HEK293 (cell line): ENCODE measurements at regions not wholly inside any gene's neighbourhood (a gene's known extent, or its start where the extent isn't known, plus 50 kb on each side); places are given as distances from the start of the nearest gene placed in this dataset.

Experiments used
- CTCF ChIA-PET: fragments of 350-600 bp; formaldehyde crosslinking; extraction: SDS; loops from one replicate; lab custom pipeline; 2021; ENCODE audit warnings: antibody characterized with exemption; lab: Yijun Ruan, JAX
- POLR2A ChIA-PET: fragments of 300-600 bp; formaldehyde crosslinking; extraction: SDS; loops from one replicate; lab custom pipeline; 2020; ENCODE audit warnings: antibody characterized with exemption, inconsistent platforms; lab: Yijun Ruan, JAX
- H3K27ac ChIP-seq: fragments of 200-500 bp; sonication (Bioruptor generic); 2 replicates; pipeline ENCODE4 v1.5.1; 2014; ENCODE audit warnings: low read depth, low read length, control low read depth, inconsistent platforms; ENCODE audit errors: extremely low read depth
- H3K36me3 ChIP-seq, 2 experiments: fragments of 200-500 bp in 1 of 2; sonication (Bioruptor generic) in 1 of 2; 1 replicate in 1 of 2; 2 replicates in 1 of 2; pipeline ENCODE4 v1.5.1; 2014 to 2017; ENCODE audit warnings: inconsistent platforms in 2 of 2, low read length in 2 of 2; ENCODE audit not compliant: control insufficient read depth in 2 of 2, insufficient read depth in 1 of 2
- H3K4me1 ChIP-seq: fragments of 200-500 bp; sonication (Bioruptor generic); 2 replicates; pipeline ENCODE4 v1.5.1; 2014; ENCODE audit warnings: mild to moderate bottlenecking, low read length, inconsistent platforms; ENCODE audit not compliant: control insufficient read depth, insufficient read depth
- H3K4me3 ChIP-seq: 2 replicates; pipeline ENCODE4 v1.5.1; 2011; ENCODE audit warnings: low read depth, mild to moderate bottlenecking, control low read depth, low read length, moderate library complexity
- H3K9me3 ChIP-seq: fragments of 200-500 bp; sonication (Bioruptor generic); 2 replicates; pipeline ENCODE4 v1.5.1; 2014; ENCODE audit warnings: low read depth, low read length, inconsistent platforms; ENCODE audit not compliant: control insufficient read depth, insufficient read depth
- BCL6B ChIP-seq: fragments of 450-650 bp; formaldehyde crosslinking; IDR thresholded peaks from 2 replicates; pipeline ENCODE4 v1.5.1; 2017; ENCODE audit warnings: missing biosample characterization, missing genetic modification characterization
- GFI1B ChIP-seq: fragments of 450-650 bp; formaldehyde crosslinking; IDR thresholded peaks from 2 replicates; pipeline ENCODE4 v1.5.1; 2016; ENCODE audit warnings: missing biosample characterization, missing genetic modification characterization
- GLI2 ChIP-seq: fragments of 450-650 bp; formaldehyde crosslinking; IDR thresholded peaks from 2 replicates; pipeline ENCODE4; 2017; ENCODE audit warnings: missing biosample characterization, missing genetic modification characterization, low read depth, borderline replicate concordance
- KLF9 ChIP-seq: fragments of 450-650 bp; formaldehyde crosslinking; IDR thresholded peaks from 2 replicates; pipeline ENCODE4 v1.5.1; 2016; ENCODE audit warnings: missing biosample characterization, missing genetic modification characterization, low read depth
- PRDM6 ChIP-seq: fragments of 450-650 bp; formaldehyde crosslinking; IDR thresholded peaks from 2 replicates; pipeline ENCODE4 v1.5.1; 2017; ENCODE audit warnings: missing biosample characterization, missing genetic modification characterization
- SP7 ChIP-seq: fragments of 450-650 bp; formaldehyde crosslinking; IDR thresholded peaks from 2 replicates; pipeline ENCODE4 v1.5.1; 2016; ENCODE audit warnings: missing biosample characterization, missing genetic modification characterization
- ZBTB20 ChIP-seq: fragments of 450-650 bp; formaldehyde crosslinking; IDR thresholded peaks from 2 replicates; pipeline ENCODE4 v1.5.1; 2016; ENCODE audit warnings: missing biosample characterization, missing genetic modification characterization
- ZFHX2 ChIP-seq: fragments of 450-650 bp; formaldehyde crosslinking; conservative IDR thresholded peaks from 2 replicates; pipeline ENCODE4 v1.5.1; 2016; ENCODE audit warnings: missing biosample characterization, missing genetic modification characterization
- ZNF10 ChIP-seq: fragments of 450-650 bp; formaldehyde crosslinking; IDR thresholded peaks from 2 replicates; pipeline ENCODE4 v1.5.1; 2017; ENCODE audit warnings: missing biosample characterization, missing genetic modification characterization
- ZNF157 ChIP-seq: fragments of 450-650 bp; formaldehyde crosslinking; IDR thresholded peaks from 2 replicates; pipeline ENCODE4 v1.5.1; 2016; ENCODE audit warnings: missing biosample characterization, missing genetic modification characterization
- ZNF221 ChIP-seq: fragments of 450-650 bp; formaldehyde crosslinking; IDR thresholded peaks from 2 replicates; pipeline ENCODE4 v1.5.1; 2017; ENCODE audit warnings: missing biosample characterization, missing genetic modification characterization, borderline replicate concordance
- ZNF404 ChIP-seq: fragments of 450-650 bp; formaldehyde crosslinking; IDR thresholded peaks from 2 replicates; pipeline ENCODE4 v1.5.1; 2017; ENCODE audit warnings: missing biosample characterization, missing genetic modification characterization
- ZNF555 ChIP-seq: fragments of 450-650 bp; formaldehyde crosslinking; conservative IDR thresholded peaks from 2 replicates; pipeline ENCODE4 v1.5.1; 2017; ENCODE audit warnings: missing biosample characterization, mild to moderate bottlenecking, missing genetic modification characterization, inconsistent platforms
- ZNF610 ChIP-seq: fragments of 450-650 bp; formaldehyde crosslinking; IDR thresholded peaks from 2 replicates; pipeline ENCODE4 v1.5.1; 2016; ENCODE audit warnings: missing biosample characterization, missing genetic modification characterization, borderline replicate concordance
- ZNF639 ChIP-seq: fragments of 450-650 bp; formaldehyde crosslinking; IDR thresholded peaks from 2 replicates; pipeline ENCODE4 v1.5.1; 2016; ENCODE audit warnings: missing biosample characterization, missing genetic modification characterization
- ZNF654 ChIP-seq: fragments of 450-650 bp; formaldehyde crosslinking; IDR thresholded peaks from 2 replicates; pipeline ENCODE4 v1.5.1; 2016; ENCODE audit warnings: low read depth, missing biosample characterization, missing genetic modification characterization
- TF ChIP-seq, protein P1 (sequence below): fragments of 450-650 bp; formaldehyde crosslinking; IDR thresholded peaks from 2 replicates; pipeline ENCODE4 v1.5.1; 2016; ENCODE audit warnings: missing biosample characterization, missing genetic modification characterization, borderline replicate concordance

- POLR2A ChIA-PET = no interaction called here
- H3K36me3 ChIP-seq = no peaks in the 10 kb centered on the region
- H3K4me3 ChIP-seq = no peak overlapping the region
- no peaks in the 10 kb centered on the region for H3K9me3 ChIP-seq
- no peaks in the 10 kb centered on the region for H3K4me1 ChIP-seq
- no peak for TF ChIP-seq ZNF157 (tag by site-specific recombination)
- no peak for TF ChIP-seq ZNF555 (tag by site-specific recombination)
- no peak for TF ChIP-seq SP7
- no peak for TF ChIP-seq KLF9 (tag by site-specific recombination)
- no peak for TF ChIP-seq ZNF639 (tag by site-specific recombination)
- no peak for TF ChIP-seq ZNF610
- CTCF ChIA-PET = no interaction called here
- no peak overlapping the region for H3K27ac ChIP-seq
Observed at GRCh38 chrX:3963980-3964379, 250.5 kb upstream of the PRKX start.

GRCh38 chrX:3962511-3963311, 249.3 kb upstream of the PRKX start:
- H3K27ac ChIP-seq = no peak overlapping the region
- POLR2A ChIA-PET = no interaction called here

GRCh38 chrX:3960952-3961351, 247.5 kb upstream of the PRKX start:
- Histone ChIP-seq H3K9me3 (no peaks in the 10 kb centered on the region), H3K4me3 (no peak overlapping the region), H3K36me3 (no peaks in the 10 kb centered on the region), H3K4me1 (no peaks in the 10 kb centered on the region), H3K27ac (no peak overlapping the region)
- POLR2A ChIA-PET = no interaction called here
- TF ChIP-seq, protein P1, sequence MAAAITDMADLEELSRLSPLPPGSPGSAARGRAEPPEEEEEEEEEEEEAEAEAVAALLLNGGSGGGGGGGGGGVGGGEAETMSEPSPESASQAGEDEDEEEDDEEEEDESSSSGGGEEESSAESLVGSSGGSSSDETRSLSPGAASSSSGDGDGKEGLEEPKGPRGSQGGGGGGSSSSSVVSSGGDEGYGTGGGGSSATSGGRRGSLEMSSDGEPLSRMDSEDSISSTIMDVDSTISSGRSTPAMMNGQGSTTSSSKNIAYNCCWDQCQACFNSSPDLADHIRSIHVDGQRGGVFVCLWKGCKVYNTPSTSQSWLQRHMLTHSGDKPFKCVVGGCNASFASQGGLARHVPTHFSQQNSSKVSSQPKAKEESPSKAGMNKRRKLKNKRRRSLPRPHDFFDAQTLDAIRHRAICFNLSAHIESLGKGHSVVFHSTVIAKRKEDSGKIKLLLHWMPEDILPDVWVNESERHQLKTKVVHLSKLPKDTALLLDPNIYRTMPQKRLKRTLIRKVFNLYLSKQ (tag by site-specific recombination) = no peak
- TF ChIP-seq ZNF10 (tag by site-specific recombination) = peak; percentile 50; the same call in 1 of the 2 replicates
- CTCF ChIA-PET = no interaction called here

More at GRCh38 chrX:3962511-3963311, 249.3 kb upstream of the PRKX start:
- no peaks in the 10 kb centered on the region for H3K9me3 ChIP-seq
- CTCF ChIA-PET = interaction anchor here (0.6 to 1.4 kb wide), 20 partner anchors 8 to 1919 kb away, joined by 3 to 9 read pairs (median 4); no protein-coding TSS in a partner anchor
- H3K36me3 ChIP-seq = no peaks in the 10 kb centered on the region
- H3K4me1 ChIP-seq = no peaks in the 10 kb centered on the region
- TF ChIP-seq BCL6B (tag by site-specific recombination) = no peak
- TF ChIP-seq PRDM6 = no peak
- TF ChIP-seq GFI1B (tag by site-specific recombination) = no peak
- peak; percentile 21 for TF ChIP-seq ZNF654
- TF ChIP-seq ZNF221 = no peak
- TF ChIP-seq ZBTB20 (tag by site-specific recombination) = no peak
- TF ChIP-seq GLI2 (tag by site-specific recombination) = no peak
- no peak for TF ChIP-seq ZFHX2
- no peak for TF ChIP-seq ZNF404 (tag by site-specific recombination)
- no peak overlapping the region for H3K4me3 ChIP-seq
